GM19025 (cell line): ENCODE measurements at regions not wholly inside any gene's neighbourhood (a gene's known extent, or its start where the extent isn't known, plus 50 kb on each side); places are given as distances from the start of the nearest gene placed in this dataset.

Experiments used
- ATAC-seq: cut with Tn5 transposase; IDR thresholded peaks from one replicate; pipeline ENCODE4 v1.9.1; 2021; ENCODE audit warnings: mild to moderate bottlenecking, low read depth, moderate library complexity; ENCODE audit not compliant: unreplicated experiment

DNA sequence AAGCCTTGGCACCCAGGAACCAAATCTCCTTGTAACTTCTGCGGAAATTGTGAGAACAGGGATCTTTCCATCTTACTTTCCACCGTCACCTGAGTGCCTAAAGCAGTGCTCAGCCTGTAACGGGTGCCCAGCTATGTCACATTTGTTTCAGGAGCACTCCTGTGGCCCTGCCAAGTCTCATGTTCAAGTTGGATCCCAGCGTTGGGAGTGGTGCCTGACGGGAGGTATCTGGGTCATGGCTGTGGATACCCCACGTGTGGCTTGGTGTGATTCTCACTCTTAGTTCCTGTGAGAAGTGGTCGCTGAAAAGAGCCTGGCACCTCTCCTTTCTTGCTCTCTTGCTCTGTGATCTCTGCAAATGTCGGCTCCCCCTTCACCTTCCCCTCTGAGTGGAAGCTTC is 114.9 kb downstream of the UQCRFS1 start:
- ATAC-seq: no peak

DNA sequence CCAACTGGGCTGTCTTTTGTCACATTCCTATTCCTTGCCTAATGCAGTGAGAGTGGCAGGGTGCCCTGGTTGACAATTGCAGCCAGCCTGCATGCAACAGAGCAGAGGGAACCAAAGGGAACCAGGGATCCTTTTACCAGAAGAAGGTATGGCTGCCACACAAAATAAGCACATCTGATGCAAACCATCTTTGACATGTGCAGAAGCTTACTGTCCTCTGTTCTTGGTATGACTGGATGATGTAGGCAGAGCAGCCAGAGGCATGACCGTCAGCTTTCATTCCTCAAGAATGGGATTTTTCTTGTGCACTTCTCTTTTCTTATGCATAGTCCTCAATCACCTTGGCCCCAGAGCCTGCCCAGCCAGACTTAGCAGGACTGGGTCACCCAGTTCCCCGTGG is 116.1 kb downstream of the UQCRFS1 start:
- ATAC-seq: no peak

DNA sequence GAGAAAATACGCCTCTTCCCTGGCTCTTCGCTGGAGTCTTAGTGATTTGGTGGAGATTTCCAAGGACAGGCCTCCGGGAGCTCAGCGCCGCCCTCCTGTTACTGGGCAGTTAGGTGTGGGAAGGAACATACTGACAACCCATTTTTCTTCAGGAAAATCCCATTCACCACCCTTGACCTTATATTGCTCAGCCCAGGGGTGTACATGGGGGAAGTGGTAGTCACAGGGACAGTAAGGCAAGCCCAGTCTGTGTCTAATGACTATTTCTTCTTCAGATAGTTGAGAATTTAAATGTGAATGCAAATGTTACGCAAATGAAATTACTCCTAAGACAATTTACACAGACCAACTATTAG is 119.4 kb downstream of the UQCRFS1 start:
- no peak for ATAC-seq

DNA sequence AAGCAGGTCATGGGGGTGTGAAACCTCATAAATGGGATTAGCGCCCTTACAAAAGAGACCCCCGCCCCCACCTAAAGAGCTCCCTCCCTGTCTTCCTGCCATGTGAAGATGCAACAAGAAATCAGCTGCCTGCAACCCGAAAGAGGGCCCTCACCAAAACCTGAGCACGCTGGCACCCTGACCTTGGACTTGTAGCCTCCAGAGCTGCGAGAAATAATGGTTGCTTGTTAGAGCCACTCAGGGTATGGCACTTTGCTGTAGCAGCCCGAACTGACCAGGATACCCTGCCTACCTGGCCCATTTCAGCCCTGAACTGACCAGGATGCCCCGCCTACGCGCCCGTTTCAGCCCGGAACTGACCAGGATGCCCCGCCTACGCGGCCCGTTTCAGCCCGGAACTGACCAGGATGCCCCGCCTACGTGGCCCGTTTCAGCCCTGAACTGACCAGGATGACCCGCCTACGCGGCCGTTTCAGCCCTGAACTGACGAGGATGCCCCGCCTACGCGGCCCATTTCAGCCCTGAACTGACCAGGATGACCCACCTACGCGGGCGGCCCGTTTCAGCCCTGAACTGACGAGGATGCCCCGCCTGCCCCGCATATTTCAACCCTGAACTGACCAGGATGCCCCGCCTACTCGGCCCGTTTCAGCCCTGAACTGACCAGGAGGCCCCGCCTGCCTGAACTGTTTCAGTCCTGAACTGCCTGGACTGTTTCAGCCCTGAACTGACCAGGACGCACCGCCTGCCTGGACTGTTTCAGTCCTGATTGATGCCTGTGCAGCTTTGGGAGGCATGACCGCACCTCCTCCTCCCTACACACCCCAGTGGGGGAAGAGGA is 120.0 kb downstream of the UQCRFS1 start:
- no peak for ATAC-seq

DNA sequence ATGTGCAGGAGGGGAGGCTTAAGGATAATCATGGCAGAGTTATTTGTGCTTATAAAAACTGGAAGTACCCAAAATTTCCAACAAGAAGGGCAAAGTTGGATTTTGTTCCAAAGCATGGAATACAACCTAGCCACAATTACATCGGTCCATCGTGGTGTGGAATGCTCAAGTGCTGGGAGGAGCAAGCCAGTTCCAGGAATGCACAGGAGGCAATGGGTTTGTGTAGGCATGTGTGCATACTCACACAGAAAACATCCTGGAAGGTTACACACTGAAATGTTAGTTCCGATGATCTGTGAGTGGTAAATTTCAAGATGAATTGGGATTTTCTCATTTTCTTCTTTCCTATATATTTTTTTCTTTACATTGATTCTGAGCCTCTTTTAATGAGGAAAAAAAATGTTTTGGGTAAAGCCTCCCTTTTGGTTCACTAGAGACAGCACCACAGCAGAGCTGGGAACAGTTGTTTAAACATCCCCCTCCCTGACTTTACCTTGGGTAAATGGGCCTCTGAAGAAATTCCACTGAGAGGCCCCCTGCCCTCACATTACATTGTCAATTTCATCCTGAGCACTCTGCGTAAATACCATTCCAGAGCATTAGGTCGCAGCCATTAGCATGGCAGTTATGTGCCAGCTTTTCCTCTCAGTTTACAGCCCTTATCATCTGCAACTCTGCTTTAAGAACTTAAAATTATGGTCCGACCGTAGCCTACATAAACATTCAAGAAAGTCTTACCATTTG is 122.0 kb downstream of the UQCRFS1 start:
- ATAC-seq: no peak

DNA sequence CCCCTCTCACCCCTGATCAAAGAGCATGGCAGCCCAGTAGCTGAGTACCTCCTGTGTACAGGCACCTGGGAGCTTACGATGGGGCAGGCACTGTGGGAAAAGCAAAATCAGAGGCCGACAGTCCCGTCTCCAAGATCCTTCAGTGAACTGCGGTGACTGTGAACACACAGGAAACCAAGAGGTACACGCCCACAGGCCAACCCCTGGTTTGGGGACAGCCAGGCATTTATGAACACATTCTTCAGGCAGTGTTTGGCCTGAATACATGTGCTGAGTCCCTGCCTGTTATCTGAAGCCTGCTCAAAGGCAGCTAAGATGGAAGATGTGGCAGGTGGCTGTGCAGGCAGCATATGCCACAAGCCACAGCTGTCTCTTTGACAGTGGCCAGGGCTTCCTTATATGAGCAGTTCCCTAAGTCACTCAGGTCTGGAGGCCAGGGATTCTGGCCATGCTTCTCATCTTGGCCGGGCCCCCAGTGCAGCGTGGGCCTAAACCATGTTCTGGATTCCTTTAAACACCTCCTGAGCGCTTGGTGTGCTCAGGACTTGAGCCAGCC is 123.6 kb downstream of the UQCRFS1 start:
- no peak for ATAC-seq

DNA sequence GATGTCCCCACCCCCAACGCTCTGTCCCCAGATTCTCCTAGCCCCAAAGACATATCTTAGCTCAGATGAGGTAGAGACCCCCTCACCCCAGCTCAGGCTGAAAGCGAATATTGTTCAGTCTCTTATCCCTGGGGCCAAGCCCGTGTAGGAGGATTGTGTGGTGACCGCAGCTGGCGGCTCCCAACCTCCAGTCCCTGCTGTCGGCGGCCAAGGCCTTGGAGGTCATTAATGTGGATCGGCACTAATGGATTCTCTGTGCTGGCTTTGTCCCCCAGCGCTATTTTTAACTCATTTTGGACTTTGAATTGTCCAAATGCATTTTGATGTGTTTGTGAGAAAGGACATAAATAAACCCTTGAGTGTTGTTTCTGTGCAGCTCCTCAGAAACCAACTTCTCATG is 124.2 kb downstream of the UQCRFS1 start:
- ATAC-seq: no peak

DNA sequence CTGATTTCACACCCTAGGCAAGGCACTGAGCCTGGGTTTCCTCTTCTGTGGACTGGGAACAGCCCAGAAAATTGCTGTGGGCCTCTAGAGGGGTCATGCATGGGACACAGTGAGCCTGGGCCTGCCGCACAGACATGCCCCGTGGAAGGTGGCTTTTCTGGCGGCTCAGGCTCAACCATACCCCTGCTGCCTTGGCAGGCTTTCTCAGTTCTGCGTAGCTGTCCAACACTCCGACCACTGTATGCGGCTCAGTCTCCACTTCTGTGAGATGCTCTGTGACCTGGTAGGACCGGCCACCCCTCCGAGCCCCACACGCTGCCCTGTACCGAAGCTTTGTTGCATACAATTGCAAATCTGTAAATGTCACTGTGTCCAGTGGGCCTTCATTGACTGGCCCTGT is 126.3 kb downstream of the UQCRFS1 start:
- no peak for ATAC-seq

DNA sequence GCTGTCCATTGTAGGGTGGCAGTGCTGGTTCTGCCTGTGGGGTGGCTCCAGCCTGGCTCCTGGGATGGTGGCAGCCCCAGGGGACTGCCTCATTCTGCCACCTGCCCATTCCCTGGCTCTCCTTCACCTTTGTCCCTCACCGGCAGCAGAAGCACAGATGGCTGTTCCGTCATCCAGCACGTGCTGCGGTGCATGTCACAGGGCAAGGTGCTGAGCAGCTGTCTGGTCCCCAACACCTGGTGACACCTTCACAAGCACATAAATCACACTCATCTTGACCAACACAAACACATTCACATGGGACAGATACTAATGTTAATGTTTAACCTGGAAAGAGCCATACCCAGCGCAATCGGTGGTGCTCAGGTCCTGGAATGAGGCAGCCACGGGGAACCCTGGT is 126.8 kb downstream of the UQCRFS1 start:
- ATAC-seq: no peak

DNA sequence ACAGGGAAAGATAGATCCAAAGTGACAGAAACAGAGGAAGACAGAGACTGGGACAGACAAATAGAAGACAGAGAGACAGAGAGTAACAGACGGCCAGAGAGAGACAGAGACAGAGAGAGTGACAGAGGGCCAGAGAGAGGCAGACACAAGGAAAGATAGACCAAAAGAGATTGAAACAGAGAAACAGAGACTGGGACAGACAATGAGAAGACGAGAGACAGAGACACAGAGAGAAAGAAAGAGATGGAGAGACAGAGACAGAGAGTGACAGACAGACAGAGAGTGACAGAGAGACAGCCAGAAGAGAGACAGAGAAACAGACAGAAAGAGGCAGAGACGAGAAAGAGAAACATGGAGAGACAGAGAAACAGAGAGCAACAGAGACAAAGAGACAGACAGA is 127.3 kb downstream of the UQCRFS1 start:
- no peak for ATAC-seq

DNA sequence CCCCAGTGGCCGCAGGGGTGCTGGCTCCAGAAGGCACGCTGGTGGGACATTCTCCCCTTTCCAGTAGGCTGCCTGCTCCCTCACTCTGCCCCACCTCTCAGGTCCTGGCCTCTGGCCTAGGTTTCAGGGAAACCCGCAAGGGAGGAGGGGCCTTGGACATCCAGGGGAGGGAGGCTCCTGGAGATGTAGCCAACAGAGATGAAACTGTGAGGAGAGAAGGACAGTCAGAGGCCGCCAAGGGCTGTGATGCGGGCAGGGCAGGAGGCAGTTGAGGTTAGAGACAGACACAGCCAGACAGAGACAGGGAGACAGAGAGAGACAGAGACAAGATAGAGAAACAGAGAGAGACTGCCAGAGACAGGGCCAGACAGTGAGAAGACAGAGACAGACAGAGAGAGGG is 127.7 kb downstream of the UQCRFS1 start:
- no peak for ATAC-seq

DNA sequence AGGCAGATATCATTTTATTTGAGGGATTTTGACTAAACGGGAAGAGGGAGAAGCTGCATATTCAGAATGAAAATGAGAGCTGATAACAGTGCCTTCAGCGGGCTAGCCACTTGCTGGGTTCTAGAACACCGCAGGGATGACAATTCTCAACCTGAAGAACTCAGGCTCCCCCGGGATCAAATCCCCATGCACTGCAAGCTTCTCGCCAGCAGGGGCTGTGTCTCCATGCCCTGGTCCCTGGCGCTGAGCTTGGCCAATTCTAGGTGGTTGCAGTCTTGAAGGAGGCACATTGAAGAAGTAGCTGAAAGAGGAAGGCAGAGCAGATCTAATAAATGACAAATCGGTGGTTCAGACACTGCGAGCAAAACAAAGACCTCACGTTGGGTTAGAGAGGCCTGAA is 128.7 kb downstream of the UQCRFS1 start:
- no peak for ATAC-seq

DNA sequence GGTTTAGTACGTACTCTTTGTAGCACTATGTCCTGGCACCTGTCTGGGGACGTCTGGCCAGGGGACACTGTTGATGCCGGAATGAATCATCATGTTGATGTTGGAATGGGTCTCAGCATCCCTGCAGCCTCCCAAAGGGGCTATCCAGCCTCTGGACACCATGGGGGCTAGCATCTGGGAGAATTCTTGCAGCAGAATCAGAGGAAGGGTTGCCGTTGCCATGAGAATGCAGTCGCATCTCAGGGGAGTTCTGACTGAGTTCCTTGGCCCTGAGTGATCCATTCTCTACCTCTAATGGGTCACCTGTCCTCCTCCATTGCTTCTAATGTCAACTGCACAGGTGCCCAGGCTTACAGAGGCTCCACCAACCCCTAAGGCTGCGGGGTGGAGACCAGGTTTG is 129.1 kb downstream of the UQCRFS1 start:
- no peak for ATAC-seq

DNA sequence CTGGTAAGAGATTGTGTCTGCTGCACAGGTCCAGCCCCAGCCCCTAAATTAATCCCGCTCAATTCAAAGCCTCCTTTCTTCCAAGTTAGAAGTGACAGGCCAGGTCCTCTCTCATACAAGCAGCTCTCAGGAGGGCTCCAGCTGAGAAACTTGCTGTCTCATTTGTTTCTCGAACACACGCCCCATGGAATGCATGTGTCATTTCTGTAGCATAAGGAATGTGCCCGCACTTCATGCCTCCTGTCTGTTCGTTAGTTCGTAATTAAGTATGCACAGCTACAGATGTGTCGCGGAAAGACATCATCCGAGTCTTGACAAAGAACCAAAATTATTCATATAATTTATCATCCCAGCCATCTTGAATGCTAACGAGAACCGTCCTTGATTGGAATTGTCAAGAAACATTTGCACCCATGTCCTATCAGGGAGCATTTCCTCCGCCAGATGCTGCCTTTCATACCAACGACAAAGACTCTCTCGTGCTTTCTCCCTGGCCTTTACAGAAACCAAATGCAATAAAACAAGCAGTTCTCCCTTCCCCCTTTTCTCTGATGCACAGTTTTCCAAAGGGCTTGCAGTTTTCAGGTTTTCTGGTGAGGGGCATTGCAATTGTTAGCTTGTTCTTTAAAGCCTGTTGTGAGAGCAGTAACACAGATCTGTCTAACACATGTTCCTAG is 133.5 kb downstream of the UQCRFS1 start:
- no peak for ATAC-seq

DNA sequence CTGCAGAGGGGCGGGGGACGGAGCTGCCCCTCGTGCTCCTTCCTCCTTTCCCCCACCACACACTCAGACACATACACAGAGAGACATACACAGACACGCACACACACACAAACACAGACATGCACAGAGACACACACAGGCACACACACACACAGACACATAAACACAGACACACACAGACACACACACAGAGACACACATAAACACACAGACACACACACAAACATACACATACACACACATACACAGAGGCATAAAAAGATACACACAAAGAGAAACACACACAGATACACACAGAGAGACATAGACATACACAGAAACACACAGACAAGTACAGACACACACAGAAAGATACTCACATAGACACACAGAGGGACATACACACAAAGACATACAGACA is 136.0 kb downstream of the UQCRFS1 start:
- ATAC-seq: no peak

DNA sequence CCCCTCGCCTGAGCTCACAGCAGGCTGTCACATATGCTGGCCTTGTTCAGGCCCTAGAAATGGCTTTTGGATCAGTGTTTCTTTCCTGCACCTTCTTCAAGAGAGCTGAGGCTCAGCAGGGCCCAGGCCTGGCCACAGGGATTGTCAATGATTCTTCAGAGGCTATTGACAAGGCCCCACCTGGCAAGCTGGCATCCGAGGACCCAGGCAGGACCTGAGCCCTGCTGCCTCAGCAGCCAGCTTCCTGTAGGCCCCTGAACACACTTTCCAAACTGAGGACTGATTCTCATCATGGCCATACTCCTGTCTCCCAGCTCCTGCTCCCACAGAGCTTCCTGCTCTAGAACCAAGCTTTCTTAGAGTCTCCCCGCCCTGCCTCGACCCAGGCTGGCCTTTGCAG is 136.8 kb downstream of the UQCRFS1 start:
- no peak for ATAC-seq

DNA sequence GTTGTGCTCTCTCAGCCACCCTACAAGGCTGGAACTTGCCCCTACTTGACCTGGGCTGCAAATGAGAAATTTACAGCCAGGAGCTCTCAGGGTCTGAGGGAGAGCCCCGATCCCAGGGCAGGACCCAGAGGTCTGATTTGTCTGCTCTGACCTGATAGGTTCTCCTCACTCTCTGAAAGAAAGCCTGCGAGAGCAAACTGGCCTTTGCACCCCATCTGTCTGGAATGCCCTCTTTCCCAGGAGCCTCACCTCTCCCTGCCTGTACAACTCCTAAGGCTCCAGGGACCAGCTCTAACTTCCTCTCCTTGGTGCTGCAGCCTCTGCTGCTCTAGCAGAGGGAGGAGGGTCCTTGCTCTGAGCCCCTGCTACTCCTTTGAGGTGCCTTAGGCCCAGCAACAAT is 137.8 kb downstream of the UQCRFS1 start:
- ATAC-seq: no peak

DNA sequence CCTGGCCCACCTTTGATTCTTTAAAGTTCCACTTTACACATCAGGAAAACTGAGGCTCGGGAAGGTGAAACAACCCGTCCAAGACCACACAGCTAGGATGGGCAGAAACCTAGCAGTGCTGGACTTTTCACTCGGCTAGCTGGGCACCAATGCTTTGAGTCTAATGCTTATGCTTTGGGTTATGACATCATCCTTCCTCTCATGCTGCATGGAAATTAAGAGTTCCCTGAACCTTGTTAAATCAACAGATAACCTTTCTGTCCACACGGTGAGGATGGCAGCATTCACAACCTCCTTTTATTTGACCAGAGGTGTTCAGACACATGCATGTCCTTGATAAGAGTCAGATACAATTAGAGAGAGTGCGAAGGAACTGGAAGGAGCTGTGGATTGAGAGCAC is 138.4 kb downstream of the UQCRFS1 start:
- ATAC-seq: no peak

DNA sequence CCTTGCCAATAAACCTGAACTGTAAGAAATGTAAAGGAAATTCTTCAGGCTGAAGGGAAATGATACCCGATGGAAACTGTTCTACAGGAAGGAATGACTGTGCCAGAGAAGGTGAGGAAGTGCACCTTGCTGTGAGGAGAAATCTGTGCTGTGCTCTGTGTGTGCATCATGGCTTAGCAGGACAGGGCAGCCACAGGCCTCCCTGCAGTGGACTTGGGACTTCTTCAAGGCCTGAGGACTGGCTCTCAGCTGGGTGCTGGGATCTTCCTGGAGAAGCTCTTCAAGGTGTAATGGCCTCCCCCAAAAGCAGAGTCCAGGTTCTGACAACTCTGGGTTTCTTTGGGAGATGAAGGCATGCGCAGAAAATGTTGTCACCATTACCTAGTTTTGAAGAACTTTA is 145.1 kb downstream of the UQCRFS1 start:
- ATAC-seq: no peak

DNA sequence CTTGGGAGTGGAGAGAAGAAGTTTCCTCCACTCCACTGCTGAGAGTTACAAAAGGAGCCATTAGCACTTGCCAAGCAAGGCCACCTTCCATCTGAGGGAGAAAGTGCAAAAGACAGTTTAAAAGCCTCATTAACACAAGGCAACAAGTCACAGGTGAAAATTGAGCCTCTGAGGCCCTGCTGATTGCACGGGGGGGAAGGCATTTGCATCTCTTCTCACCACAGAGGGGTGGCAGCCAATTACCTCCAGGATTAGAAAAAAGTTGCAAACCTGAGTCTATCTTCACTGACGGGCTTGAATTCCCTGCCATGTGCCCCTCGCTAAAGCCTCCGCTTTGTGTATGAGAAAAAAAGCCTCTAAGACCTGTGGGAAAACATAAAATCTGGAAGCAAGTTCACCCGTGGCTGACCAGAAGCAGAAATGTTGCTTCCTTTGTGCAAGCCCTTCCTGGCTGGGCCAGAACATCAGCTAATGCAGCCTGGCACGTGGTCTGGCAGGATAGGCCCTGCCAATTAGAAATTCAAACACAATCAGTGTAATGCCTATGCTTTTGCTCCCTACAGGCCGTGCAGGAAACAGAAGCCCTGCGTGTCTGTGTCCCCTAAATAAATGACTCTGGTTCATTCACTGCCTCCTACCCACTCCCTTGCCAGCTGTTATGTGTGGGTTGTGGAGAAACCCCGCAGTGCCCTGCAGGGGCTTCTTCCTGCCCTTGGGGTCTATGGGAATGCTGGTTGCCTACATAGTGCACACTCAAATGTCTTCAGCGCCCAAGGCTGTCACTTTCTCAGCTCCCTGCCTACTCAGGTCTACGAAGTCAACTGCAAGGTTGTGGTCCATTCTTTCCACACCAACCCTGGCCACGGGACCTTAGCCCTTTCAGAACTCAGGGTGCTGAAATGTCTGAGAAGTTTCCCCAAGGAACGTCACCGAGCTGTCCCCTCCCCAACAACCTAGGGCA is 150.2 kb downstream of the UQCRFS1 start:
- ATAC-seq: no peak
